D341Med (cell line): ENCODE measurements at regions not wholly inside any gene's neighbourhood (a gene's known extent, or its start where the extent isn't known, plus 50 kb on each side); places are given as distances from the start of the nearest gene placed in this dataset.
"Not testable (repeated sequence)": the region's sequence is repeated elsewhere in the genome, so short reads cannot be mapped to it uniquely, and the experiment has no call there.

ENCODE experiments used
- DNase-seq: peaks from one replicate; pipeline ENCODE4 v3.0.0; 2012; ENCODE audit warnings: low spot score

- DNase-seq: no peak
Observed at GRCh38 chr4:95779447-95779846, 60.4 kb upstream of the PDHA2 start.

DNA sequence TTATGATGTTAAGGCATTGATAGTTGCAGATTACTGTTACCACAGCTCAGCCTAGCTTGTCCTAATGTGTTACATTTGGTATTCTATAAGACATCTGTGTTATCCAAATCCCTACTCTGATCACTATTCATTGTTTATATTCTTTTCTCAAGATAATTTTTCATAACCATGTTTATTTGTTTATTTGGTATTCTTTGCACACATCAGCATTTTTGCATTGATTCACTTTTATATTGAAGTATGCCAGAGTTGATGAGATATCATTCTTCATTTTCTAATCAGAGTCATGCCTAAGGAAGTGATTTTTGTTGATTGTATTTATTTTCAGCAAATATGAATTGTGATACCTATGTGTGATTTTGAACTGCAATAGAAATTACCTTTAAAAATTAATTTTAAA lies 61.2 kb upstream of the PDHA2 start:
- DNase-seq: no peak

GRCh38 chr4:95770605-95771004 lies 69.3 kb upstream of the PDHA2 start:
- DNase-seq: not testable (repeated sequence)

GRCh38 chr4:95764961-95765360 lies 74.9 kb upstream of the PDHA2 start:
- no peak for DNase-seq

DNA sequence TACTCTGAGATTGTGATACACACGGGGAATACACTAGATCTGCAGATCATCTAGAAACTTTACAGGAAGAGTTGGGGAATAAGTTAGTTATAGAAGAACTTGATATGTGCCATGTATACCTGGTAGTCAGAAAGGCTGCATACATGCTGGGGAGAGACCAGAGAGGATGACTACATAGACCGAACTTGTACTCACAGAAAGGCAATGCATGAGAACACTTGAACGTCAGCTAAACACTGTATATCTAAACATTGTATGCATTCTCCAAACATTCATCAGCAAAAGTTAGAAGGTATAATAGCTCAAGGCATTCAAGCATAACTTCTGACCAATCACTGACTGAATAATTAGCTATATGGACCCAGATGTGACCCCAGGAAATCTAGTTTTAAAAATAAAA lies 78.0 kb upstream of the PDHA2 start:
- no peak for DNase-seq

- DNase-seq: no peak
Observed at GRCh38 chr4:95761426-95761825, 78.5 kb upstream of the PDHA2 start.

GRCh38 chr4:95760646-95761045 lies 79.2 kb upstream of the PDHA2 start:
- DNase-seq: not testable (repeated sequence)

DNA sequence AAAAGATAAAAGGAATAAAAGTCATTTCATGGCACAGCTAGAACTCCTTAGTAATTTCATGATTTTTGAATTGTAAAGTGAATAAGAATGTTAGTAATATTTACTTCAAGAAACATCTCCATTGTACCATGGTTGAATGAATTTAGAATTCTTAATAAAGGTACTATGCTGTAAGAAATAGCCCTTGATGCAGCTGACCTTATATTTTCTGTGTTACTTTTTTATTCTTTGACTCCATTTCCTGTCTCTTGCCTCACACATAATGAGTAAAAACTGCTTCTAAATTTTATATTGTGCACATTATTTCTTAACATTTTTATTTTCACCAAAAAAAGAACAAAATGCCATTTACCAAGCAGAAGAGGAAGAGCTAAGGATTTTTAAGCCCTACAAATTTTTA lies 81.9 kb upstream of the PDHA2 start:
- no peak for DNase-seq

- DNase-seq: no peak
Observed at GRCh38 chr4:95754667-95755066, 85.2 kb upstream of the PDHA2 start.

GRCh38 chr4:95749204-95749603 lies 90.7 kb upstream of the PDHA2 start:
- no peak for DNase-seq

GRCh38 chr4:95742872-95743271 lies 97.0 kb upstream of the PDHA2 start:
- no peak for DNase-seq

DNA sequence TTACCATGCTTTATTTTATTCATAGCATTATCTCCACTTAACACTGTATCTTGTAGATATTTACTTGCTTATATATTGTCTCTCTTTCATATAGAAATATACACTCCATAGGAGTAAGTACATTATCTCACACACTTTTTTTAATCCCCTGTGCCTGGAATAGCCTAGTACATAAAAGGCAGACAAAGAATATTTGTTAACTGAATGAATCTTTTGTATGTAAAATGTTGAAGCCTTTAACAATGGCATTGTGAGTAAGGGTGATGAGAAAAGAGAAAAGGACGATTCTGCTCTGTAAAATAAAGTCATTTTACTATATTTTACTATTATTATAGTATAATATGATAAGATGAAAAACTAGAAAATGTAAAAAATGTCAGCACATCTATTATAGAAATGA lies 97.7 kb upstream of the PDHA2 start:
- DNase-seq: no peak

DNA sequence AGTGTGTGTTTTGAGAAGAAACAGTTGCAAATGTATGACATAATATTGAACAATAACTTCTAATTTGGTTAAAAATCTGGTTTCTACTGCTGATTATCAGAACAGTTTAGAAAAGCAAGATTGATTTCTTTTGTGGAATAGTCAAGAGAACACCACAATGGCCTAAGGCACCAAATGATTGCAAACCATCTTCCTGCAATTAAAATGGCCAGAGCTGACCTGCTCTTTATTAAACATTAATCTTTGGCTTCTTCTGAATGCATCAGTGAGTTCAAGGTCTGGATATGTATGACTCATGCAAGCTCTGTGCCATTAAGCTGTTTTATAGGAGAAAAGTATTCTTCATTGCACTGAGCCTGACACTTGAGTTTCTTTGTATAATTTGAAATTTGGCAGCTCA lies 107.8 kb upstream of the PDHA2 start:
- DNase-seq: no peak

DNA sequence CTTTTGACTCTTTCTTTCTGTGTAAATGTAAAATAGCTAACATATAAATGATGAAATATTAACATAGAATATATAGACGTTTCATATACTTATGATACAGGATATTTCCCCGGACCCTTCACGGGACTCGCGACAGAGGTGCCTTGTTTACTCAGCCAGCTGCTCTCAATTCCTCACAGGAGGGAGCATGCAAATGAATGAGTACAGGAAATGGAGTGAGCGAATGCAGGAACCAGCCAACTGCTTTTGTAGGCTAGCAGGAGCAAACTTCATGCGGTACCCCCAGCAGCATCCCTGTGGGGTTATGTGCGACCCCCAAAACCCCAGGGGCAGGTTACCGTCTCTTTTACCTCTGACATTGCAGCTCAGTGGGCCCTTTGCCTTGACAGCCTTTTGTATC lies 110.3 kb upstream of the PDHA2 start:
- no peak for DNase-seq

- no peak for DNase-seq
Observed at GRCh38 chr4:95728145-95728544, 111.7 kb upstream of the PDHA2 start.

DNA sequence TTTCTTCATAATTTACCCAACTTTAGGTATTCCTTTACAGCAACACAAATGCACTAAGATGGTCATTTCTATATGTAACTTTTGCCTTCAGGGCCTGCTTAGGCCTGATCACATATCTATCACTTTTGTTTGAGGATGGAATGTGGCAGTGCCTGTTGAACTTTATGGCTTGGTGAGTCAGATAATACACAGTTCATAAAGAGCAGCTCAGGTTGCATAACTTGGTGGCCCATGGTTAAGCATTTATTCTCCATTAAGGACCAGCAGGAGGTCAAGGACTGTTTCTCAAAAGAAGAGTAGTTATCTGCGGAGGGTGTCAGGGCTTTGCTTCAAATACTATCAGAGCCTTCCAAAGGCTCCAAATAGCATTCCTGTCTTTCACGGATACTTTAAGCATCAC lies 124.1 kb upstream of the PDHA2 start:
- no peak for DNase-seq

GRCh38 chr4:95714571-95714970 lies 125.3 kb upstream of the PDHA2 start:
- DNase-seq: no peak

DNA sequence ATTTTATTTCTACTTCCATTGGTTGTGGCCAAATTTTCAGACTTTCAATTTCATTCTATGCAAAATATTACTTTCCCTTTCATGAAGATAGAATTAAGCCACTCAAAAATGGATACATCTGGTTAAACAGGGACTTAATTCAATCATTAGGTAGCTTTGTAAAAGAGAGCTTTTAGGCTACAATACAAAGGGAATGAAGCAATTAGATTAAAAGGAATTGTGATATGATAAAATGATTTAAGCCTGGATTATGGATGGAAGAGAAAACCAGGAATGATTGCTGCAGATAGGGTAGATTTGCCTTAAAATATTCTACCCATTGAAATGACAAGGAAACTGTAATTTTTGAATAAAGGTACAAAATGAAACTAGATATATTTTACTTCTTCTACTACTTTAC lies 134.6 kb upstream of the PDHA2 start:
- DNase-seq: no peak

- no peak for DNase-seq
Observed at GRCh38 chr4:95701500-95702170, 138.3 kb upstream of the PDHA2 start.

DNA sequence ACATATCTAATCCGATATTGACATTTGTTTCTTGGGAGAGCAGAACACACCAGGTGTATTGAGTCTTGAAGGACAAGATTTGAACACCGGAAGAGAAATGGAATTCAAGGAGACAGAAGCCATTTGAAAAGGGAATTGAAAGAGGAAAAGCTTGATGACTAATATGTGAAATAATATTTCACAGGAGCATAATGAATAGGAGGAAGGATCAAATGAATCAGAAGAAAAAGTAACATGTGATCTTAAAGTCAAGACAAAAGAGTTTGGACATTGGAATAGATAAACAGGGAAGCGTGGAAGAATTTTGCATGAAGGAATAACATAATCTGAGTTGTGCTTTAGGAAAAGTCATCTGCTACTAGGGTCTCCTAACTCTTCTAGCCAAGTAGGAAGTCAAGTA lies 145.5 kb upstream of the PDHA2 start:
- DNase-seq: no peak

GRCh38 chr4:95693594-95693993 lies 144.8 kb upstream of the UNC5C start:
- DNase-seq: no peak

DNA sequence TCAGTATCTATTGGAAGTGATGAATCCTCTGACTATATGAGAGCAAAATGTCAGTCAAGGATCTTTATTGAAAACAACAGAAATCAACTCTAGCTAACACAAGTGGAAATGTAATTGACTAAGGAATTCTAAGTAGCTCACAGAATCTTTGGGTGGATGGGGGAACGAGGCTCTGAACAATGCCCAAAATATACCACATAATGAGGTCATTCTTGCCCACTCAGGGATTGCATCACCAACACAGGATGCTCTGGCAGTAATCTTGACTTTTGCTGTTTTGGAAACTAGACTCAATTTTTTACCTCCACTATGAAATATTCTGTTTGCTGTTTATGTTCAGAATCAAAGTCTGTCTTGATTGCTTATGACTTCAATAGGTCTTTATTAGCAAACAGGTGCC lies 127.4 kb upstream of the UNC5C start:
- DNase-seq: no peak

GRCh38 chr4:95675623-95676022 lies 126.8 kb upstream of the UNC5C start:
- DNase-seq: no peak

GRCh38 chr4:95674521-95674981 lies 125.8 kb upstream of the UNC5C start:
- DNase-seq: no peak

GRCh38 chr4:95672811-95673210 lies 124.0 kb upstream of the UNC5C start:
- DNase-seq: no peak
